OCI-LY1 (cell line): ENCODE measurements at regions not wholly inside any gene's neighbourhood (a gene's known extent, or its start where the extent isn't known, plus 50 kb on each side); places are given as distances from the start of the nearest gene placed in this dataset.

ENCODE experiments used
- H2AFZ ChIP-seq: fragments of 200-600 bp; sonication (generic), shearing (Covaris generic); 2 replicates; pipeline ENCODE4 v1.6.0; 2014; ENCODE audit warnings: antibody characterized with exemption, mild to moderate bottlenecking, low read length
- H3F3A ChIP-seq: fragments of 200-600 bp; sonication (generic), shearing (Covaris generic); 2 replicates; pipeline ENCODE4 v1.6.0; 2014; ENCODE audit warnings: mild to moderate bottlenecking, antibody characterized with exemption, low read length, moderate library complexity; ENCODE audit not compliant: insufficient read depth
- H3K27ac ChIP-seq: fragments of 200-600 bp; sonication (generic); 2 replicates; pipeline ENCODE4 v1.5.1; 2014; ENCODE audit warnings: low read length, mixed run types, mild to moderate bottlenecking, low read depth; ENCODE audit not compliant: poor library complexity, severe bottlenecking
- H3K27me3 ChIP-seq: fragments of 200-600 bp; sonication (generic); 2 replicates; pipeline ENCODE4 v1.6.0; 2014; ENCODE audit warnings: antibody characterized with exemption, mild to moderate bottlenecking, low read length, moderate library complexity; ENCODE audit not compliant: insufficient read depth
- H3K36me3 ChIP-seq: fragments of 200-600 bp; sonication (generic); 2 replicates; pipeline ENCODE4 v1.6.1; 2014; ENCODE audit warnings: mild to moderate bottlenecking, antibody characterized with exemption, low read length, moderate library complexity, mixed read lengths; ENCODE audit not compliant: insufficient read depth
- H3K4me1 ChIP-seq: fragments of 200-600 bp; sonication (generic); 2 replicates; pipeline ENCODE4 v1.5.1; 2014; ENCODE audit warnings: mild to moderate bottlenecking, low read length, moderate library complexity; ENCODE audit not compliant: insufficient read depth, severe bottlenecking
- H3K4me2 ChIP-seq: fragments of 200-600 bp; sonication (generic), shearing (Covaris generic); 2 replicates; pipeline ENCODE4 v1.6.1; 2014; ENCODE audit warnings: low read length
- H3K4me3 ChIP-seq: fragments of 200-600 bp; sonication (generic); 2 replicates; pipeline ENCODE4 v1.5.1; 2014; ENCODE audit warnings: low read length, low read depth, mild to moderate bottlenecking, mixed read lengths; ENCODE audit not compliant: poor library complexity, severe bottlenecking
- H3K79me2 ChIP-seq: fragments of 200-600 bp; shearing (Covaris generic); 2 replicates; pipeline ENCODE4 v1.6.1; 2016; ENCODE audit warnings: mixed run types, low read length, mixed read lengths; ENCODE audit not compliant: insufficient read depth
- H3K9ac ChIP-seq: fragments of 200-600 bp; sonication (generic), shearing (Covaris generic); 2 replicates; pipeline ENCODE4 v1.6.1; 2014; ENCODE audit warnings: mild to moderate bottlenecking, low read length, mixed read lengths
- H3K9me2 ChIP-seq: fragments of 200-600 bp; sonication (generic), shearing (Covaris generic); 2 replicates; pipeline ENCODE4 v1.6.1; 2014; ENCODE audit warnings: low read depth, mild to moderate bottlenecking, low read length, mixed read lengths
- H3K9me3 ChIP-seq: fragments of 200-600 bp; shearing (Covaris generic); 2 replicates; pipeline ENCODE4 v1.6.1; 2014; ENCODE audit warnings: low read length, mixed read lengths
- H4K20me1 ChIP-seq: fragments of 200-600 bp; sonication (generic), shearing (Covaris generic); 2 replicates; pipeline ENCODE4 v1.6.0; 2016; ENCODE audit warnings: mild to moderate bottlenecking, low read length; ENCODE audit not compliant: insufficient read depth
- CTCF ChIP-seq: fragments of 200-600 bp; sonication (generic), shearing (Covaris generic); IDR thresholded peaks from 2 replicates; pipeline ENCODE4 v1.5.1; 2017; ENCODE audit warnings: mild to moderate bottlenecking, antibody characterized with exemption, low read length, moderate library complexity, mixed read lengths
- EZH2 ChIP-seq: fragments of 200-600 bp; sonication (generic), shearing (Covaris generic); IDR thresholded peaks from 2 replicates; pipeline ENCODE4 v1.8.0; 2017; ENCODE audit warnings: borderline replicate concordance, mixed run types, mild to moderate bottlenecking, antibody characterized with exemption, low read length, moderate library complexity, mixed read lengths

GRCh38 chr11:91955206-91955605 lies 269.4 kb upstream of the FAT3 start:
- TF ChIP-seq CTCF (no peak), EZH2 (no peak)
- H3K4me2 ChIP-seq = no peak overlapping the region
- no peak overlapping the region for H3K4me3 ChIP-seq
- no peaks in the 10 kb centered on the region for H3F3A ChIP-seq
- no peaks in the 10 kb centered on the region for H3K9me2 ChIP-seq
- H3K9me3 ChIP-seq = no peaks in the 10 kb centered on the region
- no peak overlapping the region for H3K9ac ChIP-seq
- no peak overlapping the region for H3K27ac ChIP-seq
- H4K20me1 ChIP-seq = no peaks in the 10 kb centered on the region
- H2AFZ ChIP-seq = no peak overlapping the region
- H3K27me3 ChIP-seq = no peaks in the 10 kb centered on the region
- H3K4me1 ChIP-seq = no peaks in the 10 kb centered on the region
- H3K79me2 ChIP-seq = no peaks in the 10 kb centered on the region
- no peaks in the 10 kb centered on the region for H3K36me3 ChIP-seq

- H3K4me3 ChIP-seq = no peak overlapping the region
- H3K9me3 ChIP-seq = no peaks in the 10 kb centered on the region
- no peak overlapping the region for H3K9ac ChIP-seq
- H3K9me2 ChIP-seq = no peaks in the 10 kb centered on the region
- no peaks in the 10 kb centered on the region for H3K79me2 ChIP-seq
- H4K20me1 ChIP-seq = no peaks in the 10 kb centered on the region
- TF ChIP-seq EZH2 (no peak), CTCF (no peak)
- H3K4me1 ChIP-seq = no peaks in the 10 kb centered on the region
- no peaks in the 10 kb centered on the region for H3F3A ChIP-seq
- H3K27me3 ChIP-seq = no peaks in the 10 kb centered on the region
- no peak overlapping the region for H2AFZ ChIP-seq
- H3K27ac ChIP-seq = no peak overlapping the region
- no peak overlapping the region for H3K4me2 ChIP-seq
- H3K36me3 ChIP-seq = no peaks in the 10 kb centered on the region
These were observed 272.6 kb upstream of the FAT3 start for GRCh38 chr11:91952056-91952455.

- H3F3A ChIP-seq = no peaks in the 10 kb centered on the region
- H3K27ac ChIP-seq = no peak overlapping the region
These were observed 277.3 kb upstream of the FAT3 start for GRCh38 chr11:91947215-91947820.

More at GRCh38 chr11:91947215-91947820, 277.3 kb upstream of the FAT3 start:
- Histone ChIP-seq H3K9me3 (no peaks in the 10 kb centered on the region), H3K79me2 (no peaks in the 10 kb centered on the region), H3K27me3 (no peaks in the 10 kb centered on the region), H3K4me3 (no peak overlapping the region), H3K4me2 (no peak overlapping the region), H3K9me2 (no peaks in the 10 kb centered on the region), H2AFZ (no peak overlapping the region), H3K4me1 (no peaks in the 10 kb centered on the region), H3K36me3 (no peaks in the 10 kb centered on the region), H4K20me1 (no peaks in the 10 kb centered on the region), H3K9ac (no peak overlapping the region)
- TF ChIP-seq EZH2 = no peak
- no peak for TF ChIP-seq CTCF
